ENCODE measurements at regions not wholly inside any gene's neighbourhood (a gene's known extent, or its start where the extent isn't known, plus 50 kb on each side); places are given as distances from the start of the nearest gene placed in this dataset.

DNA sequence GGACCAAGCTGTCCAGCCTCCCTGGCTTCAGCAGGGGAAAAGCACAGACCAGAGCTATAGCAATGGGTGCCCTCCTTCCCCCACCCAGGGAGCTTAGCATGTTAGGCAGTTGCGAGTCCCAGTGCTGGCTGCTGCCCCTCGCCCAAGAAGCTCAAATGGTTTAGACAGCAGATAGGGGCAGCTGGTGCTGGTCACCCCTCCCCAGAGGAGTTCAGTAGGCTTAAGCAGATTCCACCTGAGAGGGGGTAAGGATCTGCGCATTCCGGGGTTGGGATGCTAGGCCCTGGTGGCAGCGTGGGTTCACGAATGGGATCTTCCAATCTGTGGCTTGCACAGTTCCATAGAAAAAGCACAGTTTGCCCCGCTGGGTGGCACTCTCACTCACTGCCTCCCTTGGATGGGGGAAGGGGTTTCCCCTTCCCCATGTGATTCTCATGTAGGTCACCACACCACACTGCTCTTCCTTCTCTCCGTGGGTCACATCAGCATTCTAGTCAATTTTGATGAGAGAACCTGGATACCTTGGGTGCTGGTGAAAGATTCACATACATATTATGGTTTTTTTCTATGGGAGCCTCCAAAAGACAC lies 665.6 kb downstream of the C12orf50 start:
- no peaks in the 10 kb centered on the region for H3K4me1 ChIP-seq
- no peaks in the 10 kb centered on the region for H3K36me3 ChIP-seq
- peaks cover 0 to 6% (median 0%) of the 10 kb centered on the region in 4 donors for H3K9me3 ChIP-seq
- 93 to 95% methylated on average over 8 of the region's 8 CpGs for WGBS, 2 donors
- H3K27me3 ChIP-seq, result no peaks in the 10 kb centered on the region
- DNase-seq, result no peak
- intact Hi-C loops (cut with DNase I), result no loop called here
- no peak overlapping the region for H3K4me3 ChIP-seq
- no peak for TF ChIP-seq POLR2A (IDR thresholded peaks at IDR 0.05)
- TF ChIP-seq POLR2AphosphoS5 (IDR thresholded peaks at IDR 0.05), result no peak
- TF ChIP-seq, protein P1, sequence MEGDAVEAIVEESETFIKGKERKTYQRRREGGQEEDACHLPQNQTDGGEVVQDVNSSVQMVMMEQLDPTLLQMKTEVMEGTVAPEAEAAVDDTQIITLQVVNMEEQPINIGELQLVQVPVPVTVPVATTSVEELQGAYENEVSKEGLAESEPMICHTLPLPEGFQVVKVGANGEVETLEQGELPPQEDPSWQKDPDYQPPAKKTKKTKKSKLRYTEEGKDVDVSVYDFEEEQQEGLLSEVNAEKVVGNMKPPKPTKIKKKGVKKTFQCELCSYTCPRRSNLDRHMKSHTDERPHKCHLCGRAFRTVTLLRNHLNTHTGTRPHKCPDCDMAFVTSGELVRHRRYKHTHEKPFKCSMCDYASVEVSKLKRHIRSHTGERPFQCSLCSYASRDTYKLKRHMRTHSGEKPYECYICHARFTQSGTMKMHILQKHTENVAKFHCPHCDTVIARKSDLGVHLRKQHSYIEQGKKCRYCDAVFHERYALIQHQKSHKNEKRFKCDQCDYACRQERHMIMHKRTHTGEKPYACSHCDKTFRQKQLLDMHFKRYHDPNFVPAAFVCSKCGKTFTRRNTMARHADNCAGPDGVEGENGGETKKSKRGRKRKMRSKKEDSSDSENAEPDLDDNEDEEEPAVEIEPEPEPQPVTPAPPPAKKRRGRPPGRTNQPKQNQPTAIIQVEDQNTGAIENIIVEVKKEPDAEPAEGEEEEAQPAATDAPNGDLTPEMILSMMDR (IDR thresholded peaks at IDR 0.05), result no peak
- TF ChIP-seq EP300 (IDR thresholded peaks at IDR 0.05), result no peak
- no peak overlapping the region for H3K27ac ChIP-seq

DNA sequence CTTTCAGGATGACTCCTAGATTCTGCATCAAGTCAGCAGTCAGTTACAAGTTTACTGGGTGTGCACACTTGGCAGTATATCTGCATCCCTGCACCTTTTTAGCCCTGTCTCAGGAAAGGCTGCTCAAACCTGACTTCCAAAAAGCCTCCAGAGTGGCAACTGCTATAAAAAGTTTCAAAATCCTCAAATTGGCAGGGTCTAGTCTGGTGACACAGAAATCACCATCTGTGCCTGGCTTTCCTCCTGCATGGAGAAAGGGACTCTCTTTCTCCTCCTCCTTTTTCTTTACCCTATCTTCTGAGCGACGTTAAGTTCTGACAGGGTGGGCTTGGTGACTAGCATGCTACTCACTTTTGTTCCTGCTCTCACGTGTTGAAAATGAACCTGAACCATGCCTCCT lies 679.5 kb downstream of the C12orf50 start:
- Histone ChIP-seq H3K4me3 (no peak overlapping the region), H3K36me3 (no peaks in the 10 kb centered on the region), H3K27me3 (no peaks in the 10 kb centered on the region), H3K27ac (no peak overlapping the region), H3K9me3 (no peaks in the 10 kb centered on the region), H3K4me1 (no peaks in the 10 kb centered on the region)
- TF ChIP-seq POLR2AphosphoS5 (IDR thresholded peaks at IDR 0.05), result no peak
- no peak for TF ChIP-seq POLR2A (IDR thresholded peaks at IDR 0.05)
- no peak for TF ChIP-seq EP300 (IDR thresholded peaks at IDR 0.05)
- TF ChIP-seq, protein P1 (IDR thresholded peaks at IDR 0.05), result no peak
- WGBS, 2 donors, result 90 to 95% methylated on average over 3 of the region's 3 CpGs
- intact Hi-C loops (cut with DNase I), result no loop called here
- DNase-seq, result no peak

DNA sequence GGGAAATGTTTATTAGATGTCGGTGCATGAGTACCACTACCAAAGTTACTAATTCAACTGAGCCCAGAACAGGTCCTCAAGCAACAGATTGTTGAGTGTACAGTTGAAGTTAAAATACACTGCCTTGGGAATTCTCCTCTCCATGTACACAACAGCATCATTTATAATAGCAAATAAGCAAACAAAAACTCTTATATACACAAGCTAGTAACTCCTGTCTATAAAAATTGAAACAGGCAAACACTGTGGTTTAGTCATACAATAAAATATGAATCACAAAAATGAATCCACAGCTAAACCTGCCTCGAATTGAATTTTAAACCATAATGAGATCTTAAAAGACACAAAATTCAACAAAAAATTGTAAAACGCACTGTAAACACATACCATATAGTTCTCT lies 681.1 kb downstream of the C12orf50 start:
- H3K9me3 ChIP-seq, result no peaks in the 10 kb centered on the region
- DNase-seq, result no peak
- H3K4me3 ChIP-seq, result no peak overlapping the region
- H3K27me3 ChIP-seq, result no peaks in the 10 kb centered on the region
- intact Hi-C loops (cut with DNase I), result no loop called here
- H3K27ac ChIP-seq, result no peak overlapping the region
- no peaks in the 10 kb centered on the region for H3K36me3 ChIP-seq
- no peaks in the 10 kb centered on the region for H3K4me1 ChIP-seq
- WGBS, 2 donors, result 45 to 77% methylated on average over 3 of the region's 3 CpGs
- TF ChIP-seq, protein P1 (IDR thresholded peaks at IDR 0.05), result no peak
- TF ChIP-seq EP300 (IDR thresholded peaks at IDR 0.05) (no peak), POLR2AphosphoS5 (IDR thresholded peaks at IDR 0.05) (no peak), POLR2A (IDR thresholded peaks at IDR 0.05) (no peak)

DNA sequence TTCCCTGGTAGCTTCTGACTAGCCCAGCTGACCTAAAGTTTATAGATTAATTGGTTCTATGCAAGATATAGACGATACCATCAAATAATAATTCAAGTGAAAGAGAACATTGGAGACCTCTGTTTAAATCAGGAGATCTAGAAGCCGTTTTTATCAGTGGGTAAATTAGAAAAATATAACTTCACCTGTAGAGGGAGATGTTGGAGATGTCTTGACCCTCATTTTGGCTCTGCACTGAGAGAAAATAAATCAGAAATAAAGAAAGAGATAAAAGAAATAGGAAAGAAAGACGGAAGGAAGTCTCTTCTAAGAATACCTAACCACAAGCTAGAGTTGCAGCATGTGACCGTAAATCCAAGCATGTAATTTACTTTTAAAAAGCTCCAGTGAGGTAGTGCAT lies 684.5 kb downstream of the C12orf50 start:
- H3K4me1 ChIP-seq, result no peaks in the 10 kb centered on the region
- WGBS, 2 donors, result 33 to 55% methylated on average over 4 of the region's 4 CpGs
- no peak for TF ChIP-seq EP300 (IDR thresholded peaks at IDR 0.05)
- no peak for TF ChIP-seq POLR2AphosphoS5 (IDR thresholded peaks at IDR 0.05)
- no peak for TF ChIP-seq POLR2A (IDR thresholded peaks at IDR 0.05)
- TF ChIP-seq, protein P1 (IDR thresholded peaks at IDR 0.05), result no peak
- H3K36me3 ChIP-seq, result no peaks in the 10 kb centered on the region
- no peak for DNase-seq
- no peak overlapping the region for H3K4me3 ChIP-seq
- H3K27me3 ChIP-seq, result no peaks in the 10 kb centered on the region
- H3K9me3 ChIP-seq, result no peaks in the 10 kb centered on the region
- intact Hi-C loops (cut with DNase I), result no loop called here
- no peak overlapping the region for H3K27ac ChIP-seq

DNA sequence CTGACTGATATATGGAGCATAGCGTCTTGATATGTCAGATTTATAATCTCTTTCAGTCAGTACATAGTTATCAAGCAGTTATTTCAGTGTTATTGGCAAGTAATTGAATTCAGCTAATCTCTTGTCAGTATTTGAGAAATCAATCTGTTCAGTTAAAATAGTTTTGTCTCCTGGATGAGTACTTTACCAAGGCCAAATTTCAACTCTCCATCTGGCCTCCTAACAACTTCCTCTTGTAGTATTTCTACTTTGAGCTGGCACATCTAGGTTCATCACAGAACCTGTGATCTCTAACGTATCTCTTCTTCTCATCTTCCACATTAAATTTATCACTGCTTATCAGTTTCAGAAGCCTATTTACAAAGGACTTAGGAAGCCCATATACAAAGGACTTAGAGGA lies 690.5 kb downstream of the C12orf50 start:
- DNase-seq, result no peak
- intact Hi-C loops (cut with DNase I), result no loop called here
- H3K4me3 ChIP-seq, result no peak overlapping the region
- H3K27me3 ChIP-seq, result no peaks in the 10 kb centered on the region
- no peaks in the 10 kb centered on the region for H3K36me3 ChIP-seq
- H3K9me3 ChIP-seq, result no peaks in the 10 kb centered on the region
- no peak for TF ChIP-seq POLR2A (IDR thresholded peaks at IDR 0.05)
- TF ChIP-seq, protein P1 (IDR thresholded peaks at IDR 0.05), result no peak
- no peak for TF ChIP-seq POLR2AphosphoS5 (IDR thresholded peaks at IDR 0.05)
- no peak for TF ChIP-seq EP300 (IDR thresholded peaks at IDR 0.05)
- WGBS, 2 donors, result 78 to 81% methylated on average over 2 of the region's 2 CpGs
- no peak overlapping the region for H3K27ac ChIP-seq
- H3K4me1 ChIP-seq, result no peaks in the 10 kb centered on the region
